ENCODE measurements at regions not wholly inside any gene's neighbourhood (a gene's known extent, or its start where the extent isn't known, plus 50 kb on each side); places are given as distances from the start of the nearest gene placed in this dataset.

GRCh38 chr12:88406905-88407304 lies 173.4 kb downstream of the KITLG start:
- TF ChIP-seq CTCF (IDR thresholded peaks at IDR 0.05; ENCODE audit: control insufficient read depth, extremely low read depth, insufficient read depth) = no peak
- H3K4me3 ChIP-seq (ENCODE audit: low read depth, low read length) = no peak overlapping the region
- no peak for DNase-seq (ENCODE audit: low read depth)

GRCh38 chr12:88408823-88409222 lies 171.4 kb downstream of the KITLG start:
- no peak for DNase-seq (ENCODE audit: low read depth)
- TF ChIP-seq CTCF (IDR thresholded peaks at IDR 0.05; ENCODE audit: control insufficient read depth, extremely low read depth, insufficient read depth) = no peak
- H3K4me3 ChIP-seq (ENCODE audit: low read depth, low read length) = no peak overlapping the region

DNA sequence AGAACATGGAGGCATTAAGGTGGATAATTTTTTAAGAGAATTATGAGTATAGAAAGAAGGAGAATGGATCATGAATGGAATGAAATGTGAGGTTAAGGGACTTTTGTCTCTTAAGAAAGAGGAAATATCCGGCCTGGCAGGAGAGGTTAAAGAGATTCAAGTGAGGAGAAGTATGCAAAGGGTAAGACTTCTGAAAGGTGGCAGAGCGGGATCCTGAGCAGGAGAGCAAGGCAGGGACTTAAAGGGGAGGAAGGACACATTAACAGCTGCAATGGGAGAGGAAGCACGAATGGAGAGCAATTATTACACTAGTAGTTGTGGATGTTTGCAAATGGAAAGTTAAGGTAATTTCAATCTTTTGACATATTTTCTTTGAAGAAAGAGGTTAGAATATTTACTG lies 171.0 kb downstream of the KITLG start:
- H3K4me3 ChIP-seq (ENCODE audit: low read depth, low read length) = no peak overlapping the region
- TF ChIP-seq CTCF (IDR thresholded peaks at IDR 0.05; ENCODE audit: control insufficient read depth, extremely low read depth, insufficient read depth) = no peak
- DNase-seq (ENCODE audit: low read depth) = no peak

GRCh38 chr12:88411689-88412088 lies 168.6 kb downstream of the KITLG start:
- no peak overlapping the region for H3K4me3 ChIP-seq (ENCODE audit: low read depth, low read length)
- DNase-seq (ENCODE audit: low read depth) = no peak
- no peak for TF ChIP-seq CTCF (IDR thresholded peaks at IDR 0.05; ENCODE audit: control insufficient read depth, extremely low read depth, insufficient read depth)

DNA sequence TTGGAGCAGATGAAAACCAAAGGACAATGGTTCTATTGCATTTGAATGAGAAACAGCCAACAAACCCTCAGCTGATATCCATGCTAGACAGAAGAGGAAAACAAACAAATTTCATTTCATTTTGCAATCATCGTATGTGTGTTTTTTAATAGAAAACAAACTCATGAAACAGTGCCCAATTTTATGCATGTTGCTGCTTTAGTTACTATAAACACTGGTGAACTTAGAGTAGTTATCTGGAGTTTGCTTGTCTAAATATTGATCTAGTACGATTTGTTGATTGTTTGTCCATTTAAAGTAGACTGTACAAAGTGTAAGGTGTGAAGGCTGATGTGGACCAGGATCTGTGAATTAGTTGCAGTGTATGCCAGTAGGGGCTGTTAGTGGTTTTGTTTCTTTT lies 166.6 kb downstream of the KITLG start:
- TF ChIP-seq CTCF (IDR thresholded peaks at IDR 0.05; ENCODE audit: control insufficient read depth, extremely low read depth, insufficient read depth) = 0 out of 2 replicates have a peak, but pooled peaks have one; percentile 12
- no peak overlapping the region for H3K4me3 ChIP-seq (ENCODE audit: low read depth, low read length)
- DNase-seq (ENCODE audit: low read depth) = peak; percentile 84

DNA sequence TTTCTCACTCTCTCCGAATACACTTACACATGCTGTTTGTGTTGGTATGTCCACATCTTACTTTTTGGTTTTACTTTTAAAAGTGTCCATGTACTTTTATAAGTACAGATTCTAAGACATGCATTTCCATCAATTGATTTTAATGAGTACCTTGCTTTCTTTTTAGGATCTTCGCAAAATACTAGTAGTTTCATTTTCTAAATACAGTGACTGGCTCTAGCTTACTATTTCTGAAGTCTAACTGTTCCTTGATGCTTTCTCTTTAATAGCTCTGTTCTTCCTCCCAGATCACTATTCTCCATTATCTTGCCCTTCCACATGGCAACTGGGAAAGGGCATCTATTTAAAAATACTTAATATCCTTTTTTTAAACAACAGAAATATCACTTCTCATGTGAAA lies 164.1 kb downstream of the KITLG start:
- H3K4me3 ChIP-seq (ENCODE audit: low read depth, low read length) = no peak overlapping the region
- no peak for DNase-seq (ENCODE audit: low read depth)
- no peak for TF ChIP-seq CTCF (IDR thresholded peaks at IDR 0.05; ENCODE audit: control insufficient read depth, extremely low read depth, insufficient read depth)

DNA sequence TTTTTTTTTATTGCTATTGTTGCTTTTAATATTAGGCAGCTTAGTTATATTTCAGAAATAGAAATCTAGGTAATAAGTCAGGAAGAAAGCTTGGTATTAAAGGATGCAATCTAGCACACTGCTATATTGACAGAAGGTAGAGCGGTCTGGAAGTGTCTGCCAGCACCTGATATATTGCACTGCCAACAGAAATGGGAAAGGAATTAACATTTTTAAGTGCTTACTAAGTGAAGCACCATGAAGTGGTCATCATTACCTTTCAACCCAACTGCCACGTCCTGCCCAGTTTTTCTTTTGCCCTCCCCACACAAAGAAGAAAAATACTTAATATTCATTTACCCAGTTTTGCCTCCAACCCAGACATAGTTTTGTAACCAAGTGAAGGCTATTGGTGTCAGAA lies 163.5 kb downstream of the KITLG start:
- DNase-seq (ENCODE audit: low read depth) = no peak
- H3K4me3 ChIP-seq (ENCODE audit: low read depth, low read length) = no peak overlapping the region
- TF ChIP-seq CTCF (IDR thresholded peaks at IDR 0.05; ENCODE audit: control insufficient read depth, extremely low read depth, insufficient read depth) = no peak
